Gastroesophageal sphincter (tissue), 4 donors: ENCODE measurements at regions not wholly inside any gene's neighbourhood (a gene's known extent, or its start where the extent isn't known, plus 50 kb on each side); places are given as distances from the start of the nearest gene placed in this dataset.

Experiments used
- ATAC-seq: fragments of 150-250 bp; one replicate; pipeline ENCODE4 v1.9.1; 2016; ENCODE audit warnings: mild to moderate bottlenecking, moderate library complexity
- H3K27ac ChIP-seq, 4 donors: fragments of 200-600 bp; sonication (generic) in 3 of 4; 1 replicate in 3 of 4; 2 replicates in 1 of 4; pipeline ENCODE4 v1.5.1; 2016 to 2019
- H3K27me3 ChIP-seq: fragments of 200-600 bp; sonication (generic); one replicate; pipeline ENCODE4 v1.5.1; 2019
- H3K36me3 ChIP-seq, 2 donors: fragments of 200-600 bp; sonication (generic); one replicate each; pipeline ENCODE4 v1.5.1; 2019; ENCODE audit warnings: control low read depth in 1 of 2
- H3K4me1 ChIP-seq, 3 donors: fragments of 200-600 bp; sonication (generic); 1 replicate in 2 of 3; 2 replicates in 1 of 3; pipeline ENCODE4 v1.5.1; 2016 to 2019; ENCODE audit warnings: control low read depth in 2 of 3
- H3K4me3 ChIP-seq, 2 donors: fragments of 200-600 bp; sonication (generic); one replicate each; pipeline ENCODE4 v1.5.1; 2019; ENCODE audit warnings: mild to moderate bottlenecking in 1 of 2, moderate library complexity in 1 of 2
- H3K9me3 ChIP-seq, 3 donors: fragments of 200-600 bp; sonication (generic); one replicate each; pipeline ENCODE4 v1.5.1; 2017 to 2019; ENCODE audit warnings: control low read depth in 2 of 3
- EP300 ChIP-seq: sonication (generic); formaldehyde crosslinking; IDR thresholded peaks from one replicate; pipeline ENCODE4 v1.6.1; 2017; ENCODE audit warnings: antibody characterized with exemption, mild to moderate bottlenecking
- POLR2A ChIP-seq, 2 donors: fragments of 450-650 bp; IDR thresholded peaks; one replicate each; pipeline ENCODE4 v1.6.1; 2017; ENCODE audit warnings: antibody characterized with exemption in 2 of 2, mild to moderate bottlenecking in 2 of 2, moderate library complexity in 1 of 2
- POLR2AphosphoS5 ChIP-seq: sonication (generic); formaldehyde crosslinking; IDR thresholded peaks from one replicate; pipeline ENCODE4 v1.6.1; 2017; ENCODE audit warnings: antibody characterized with exemption
- WGBS, 2 donors: methylation state at CpG; one replicate each; pipeline ENCODE4 v1.1.5; 2018; ENCODE audit warnings: low coverage in 1 of 2; 5-methylcytosine and 5-hydroxymethylcytosine counted together
- TF ChIP-seq, protein P1 (sequence below), 4 experiments: fragments of 200-600 bp in 2 of 4; fragments of 450-650 bp in 2 of 4; sonication (generic) in 1 of 4; IDR thresholded peaks; one replicate each; pipeline ENCODE4 v1.5.1; 2017 to 2019; ENCODE audit warnings: antibody characterized with exemption in 4 of 4, mild to moderate bottlenecking in 2 of 4, moderate library complexity in 2 of 4

- Histone ChIP-seq H3K4me3 (no peak overlapping the region), H3K4me1 (no peaks in the 10 kb centered on the region), H3K9me3 (no peaks in the 10 kb centered on the region), H3K27me3 (peaks cover 12% of the 10 kb centered on the region), H3K36me3 (no peaks in the 10 kb centered on the region), H3K27ac (no peak overlapping the region)
- no peak for TF ChIP-seq EP300
- TF ChIP-seq POLR2AphosphoS5, result no peak
- TF ChIP-seq, protein P1, sequence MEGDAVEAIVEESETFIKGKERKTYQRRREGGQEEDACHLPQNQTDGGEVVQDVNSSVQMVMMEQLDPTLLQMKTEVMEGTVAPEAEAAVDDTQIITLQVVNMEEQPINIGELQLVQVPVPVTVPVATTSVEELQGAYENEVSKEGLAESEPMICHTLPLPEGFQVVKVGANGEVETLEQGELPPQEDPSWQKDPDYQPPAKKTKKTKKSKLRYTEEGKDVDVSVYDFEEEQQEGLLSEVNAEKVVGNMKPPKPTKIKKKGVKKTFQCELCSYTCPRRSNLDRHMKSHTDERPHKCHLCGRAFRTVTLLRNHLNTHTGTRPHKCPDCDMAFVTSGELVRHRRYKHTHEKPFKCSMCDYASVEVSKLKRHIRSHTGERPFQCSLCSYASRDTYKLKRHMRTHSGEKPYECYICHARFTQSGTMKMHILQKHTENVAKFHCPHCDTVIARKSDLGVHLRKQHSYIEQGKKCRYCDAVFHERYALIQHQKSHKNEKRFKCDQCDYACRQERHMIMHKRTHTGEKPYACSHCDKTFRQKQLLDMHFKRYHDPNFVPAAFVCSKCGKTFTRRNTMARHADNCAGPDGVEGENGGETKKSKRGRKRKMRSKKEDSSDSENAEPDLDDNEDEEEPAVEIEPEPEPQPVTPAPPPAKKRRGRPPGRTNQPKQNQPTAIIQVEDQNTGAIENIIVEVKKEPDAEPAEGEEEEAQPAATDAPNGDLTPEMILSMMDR (IDR thresholded peaks at IDR 0.05), result no peak
- no peak for TF ChIP-seq POLR2A (IDR thresholded peaks at IDR 0.05)
- ATAC-seq, result no peak
- 85 to 100% methylated on average over 1 to 3 of the region's 3 CpGs for WGBS, 2 donors
Measured at GRCh38 chr13:53131361-53131760, 102.7 kb downstream of the OLFM4 start.

DNA sequence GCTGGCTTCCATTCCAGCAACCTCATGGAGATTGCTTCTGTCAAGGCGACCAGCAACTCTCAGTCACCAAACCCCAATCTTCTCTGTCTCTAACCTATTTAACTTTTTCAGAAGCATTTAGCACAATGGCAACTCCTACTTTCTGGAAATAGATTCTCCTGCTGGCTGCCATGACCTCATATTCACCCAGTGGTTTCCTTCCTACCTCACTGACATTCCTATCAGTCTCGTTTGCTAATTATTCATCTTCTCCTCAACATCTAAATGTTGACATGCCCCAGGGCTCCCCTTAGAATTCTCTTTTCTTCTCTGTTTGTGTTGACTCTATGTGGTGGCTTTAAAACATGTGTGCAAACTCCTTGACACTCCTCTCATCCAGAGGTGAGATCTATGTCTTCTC, 106.7 kb downstream of the OLFM4 start:
- WGBS, 2 donors, result 75 to 90% methylated on average over 2 of the region's 2 CpGs
- no peak for ATAC-seq
- Histone ChIP-seq H3K9me3 (no peaks in the 10 kb centered on the region), H3K4me3 (no peak overlapping the region), H3K27me3 (peaks cover 27% of the 10 kb centered on the region), H3K36me3 (no peaks in the 10 kb centered on the region), H3K27ac (no peak overlapping the region), H3K4me1 (no peaks in the 10 kb centered on the region)
- TF ChIP-seq, protein P1 (IDR thresholded peaks at IDR 0.05), result no peak
- no peak for TF ChIP-seq POLR2A (IDR thresholded peaks at IDR 0.05)
- no peak for TF ChIP-seq POLR2AphosphoS5
- no peak for TF ChIP-seq EP300

DNA sequence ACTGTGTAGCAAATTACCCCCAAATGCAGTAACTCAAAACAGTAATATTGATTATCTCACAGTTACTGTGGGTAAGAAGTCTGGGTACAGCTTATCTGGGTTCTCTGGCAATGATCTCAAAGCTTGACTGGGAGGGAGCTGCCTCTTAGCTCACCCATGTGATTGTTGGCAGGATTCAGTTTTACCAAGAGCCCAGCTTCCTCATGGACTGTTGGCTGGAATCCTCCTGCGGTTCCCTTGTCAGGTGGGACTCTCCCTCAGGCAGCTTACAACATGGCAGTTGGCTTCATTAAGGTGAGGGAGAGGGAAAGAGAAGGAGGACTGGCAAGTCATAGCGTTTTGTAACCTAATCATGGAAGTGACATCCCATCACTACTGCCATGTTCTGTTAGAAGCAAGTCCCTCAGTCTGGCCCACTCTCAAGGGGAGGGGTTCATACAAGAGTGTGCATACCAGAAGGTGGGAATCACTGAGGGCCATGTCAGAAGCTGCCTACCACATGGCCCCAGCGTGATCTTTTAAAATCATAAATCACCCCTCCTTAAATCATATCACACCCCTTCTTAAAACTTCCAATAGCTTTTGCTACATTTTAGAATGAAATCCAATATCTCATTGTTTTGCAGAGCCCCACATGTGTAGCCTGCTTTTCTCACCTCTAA, 108.1 kb downstream of the OLFM4 start:
- Histone ChIP-seq H3K4me1 (no peaks in the 10 kb centered on the region), H3K4me3 (no peak overlapping the region), H3K36me3 (no peaks in the 10 kb centered on the region), H3K9me3 (no peaks in the 10 kb centered on the region), H3K27ac (no peak overlapping the region), H3K27me3 (peaks cover 27% of the 10 kb centered on the region)
- TF ChIP-seq, protein P1 (IDR thresholded peaks at IDR 0.05), result no peak
- TF ChIP-seq POLR2AphosphoS5 (no peak), POLR2A (IDR thresholded peaks at IDR 0.05) (no peak), EP300 (no peak)
- no peak for ATAC-seq
- WGBS, 2 donors, result 75 to 100% methylated on average over 1 to 2 of the region's 3 CpGs

DNA sequence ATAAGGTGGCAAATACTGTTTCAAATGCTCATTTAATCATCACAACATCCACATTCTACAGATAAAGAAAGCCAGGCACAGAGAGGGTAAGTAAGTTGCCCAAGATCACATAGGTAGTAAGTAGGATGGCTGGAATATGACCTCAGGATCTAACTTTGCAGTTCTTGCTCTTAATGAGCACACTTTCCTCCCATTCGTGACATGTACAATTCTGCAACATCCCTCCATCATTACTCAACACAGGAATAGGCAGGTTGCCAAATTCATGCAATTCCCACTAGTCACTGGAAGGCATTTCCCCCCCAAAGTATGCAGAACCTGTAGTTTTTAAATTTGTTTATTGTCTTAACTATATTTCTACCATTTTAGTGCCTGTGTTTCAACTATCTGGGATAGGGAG, 109.2 kb downstream of the OLFM4 start:
- 9 to 29% methylated on average over 1 of the region's 1 CpG for WGBS, 2 donors
- no peak for TF ChIP-seq POLR2A (IDR thresholded peaks at IDR 0.05)
- TF ChIP-seq POLR2AphosphoS5, result peak; percentile 46
- Histone ChIP-seq H3K9me3 (no peaks in the 10 kb centered on the region), H3K4me1 (no peaks in the 10 kb centered on the region), H3K36me3 (no peaks in the 10 kb centered on the region), H3K27me3 (peaks cover 34% of the 10 kb centered on the region), H3K27ac (peak overlapping the region in 3 of 4 donors; percentile 17 to 38 (median 30)), H3K4me3 (no peak overlapping the region)
- ATAC-seq, result peak; percentile 82

DNA sequence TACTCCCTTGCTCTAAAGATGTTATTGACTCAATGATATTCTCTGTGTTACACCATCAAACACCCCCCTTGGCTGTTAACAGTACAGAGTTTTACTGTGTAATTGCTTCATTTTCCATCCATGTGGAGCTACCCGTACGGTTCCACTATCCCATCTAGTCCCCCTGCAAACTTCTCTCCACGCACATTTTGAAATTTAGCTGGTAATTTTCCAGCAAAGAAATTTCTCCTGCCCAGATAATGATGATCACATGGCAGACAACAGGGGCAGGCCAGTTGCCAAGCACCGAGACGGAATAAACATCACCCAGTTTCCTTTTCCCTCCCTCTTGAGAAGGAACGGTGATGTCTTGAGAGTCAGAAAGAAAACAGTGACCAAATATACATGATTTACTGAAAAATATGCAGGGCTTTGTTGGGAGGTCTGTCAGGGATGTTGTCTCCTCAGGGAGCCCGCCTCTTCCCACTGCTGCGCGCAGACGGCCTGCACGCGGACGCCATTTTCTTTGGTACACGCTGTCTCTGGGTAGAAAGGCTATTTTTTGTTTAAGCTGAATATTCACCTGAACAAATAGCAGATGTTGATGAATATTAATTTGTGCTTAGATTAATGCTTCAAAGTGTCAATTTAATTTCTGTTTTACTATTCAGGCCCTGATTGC, 109.9 kb downstream of the OLFM4 start:
- no peaks in the 10 kb centered on the region for H3K4me1 ChIP-seq
- H3K36me3 ChIP-seq, result no peaks in the 10 kb centered on the region
- peaks cover 38% of the 10 kb centered on the region for H3K27me3 ChIP-seq
- 51 to 88% methylated on average over 9 to 10 of the region's 14 CpGs for WGBS, 2 donors
- H3K9me3 ChIP-seq, result no peaks in the 10 kb centered on the region
- H3K4me3 ChIP-seq, result no peak overlapping the region
- H3K27ac ChIP-seq, result peak overlapping the region in 3 of 4 donors; percentile 17 to 38 (median 30)
- TF ChIP-seq, protein P1 (IDR thresholded peaks at IDR 0.05), result no peak
- no peak for TF ChIP-seq POLR2AphosphoS5
- no peak for TF ChIP-seq EP300
- no peak for TF ChIP-seq POLR2A (IDR thresholded peaks at IDR 0.05)
- ATAC-seq, result peak; percentile 88
